ENCODE measurements at regions not wholly inside any gene's neighbourhood (a gene's known extent, or its start where the extent isn't known, plus 50 kb on each side); places are given as distances from the start of the nearest gene placed in this dataset.
A peak's percentile ranks its signal among the peaks of the same experiment; 100 is the strongest.

- Mint-ChIP-seq H3K4me1 (ENCODE audit: unreplicated experiment) (peaks cover 4% of the 10 kb centered on the region), H3K9me3 (peaks cover 5% of the 10 kb centered on the region), H3K27ac (no peak overlapping the region), H3K4me3 (no peak overlapping the region), H3K36me3 (no peaks in the 10 kb centered on the region), H3K27me3 (no peaks in the 10 kb centered on the region)
- TF ChIP-seq CTCF (conservative IDR thresholded peaks at IDR 0.05), result no peak
- DNase-seq (ENCODE audit: extremely low spot score, unreplicated experiment), result no peak
Measured at GRCh38 chr6:4588163-4588562, 188.0 kb upstream of the CDYL start.

- no peaks in the 10 kb centered on the region for H3K27me3 Mint-ChIP-seq
- no peak overlapping the region for H3K4me3 Mint-ChIP-seq
- peaks cover 4% of the 10 kb centered on the region for H3K4me1 Mint-ChIP-seq (ENCODE audit: unreplicated experiment)
- no peak for DNase-seq (ENCODE audit: extremely low spot score, unreplicated experiment)
- TF ChIP-seq CTCF (conservative IDR thresholded peaks at IDR 0.05), result no peak
- peak overlapping the region; percentile 36 for H3K27ac Mint-ChIP-seq
- no peaks in the 10 kb centered on the region for H3K36me3 Mint-ChIP-seq
- peaks cover 5% of the 10 kb centered on the region for H3K9me3 Mint-ChIP-seq
Measured at GRCh38 chr6:4587171-4587570, 189.0 kb upstream of the CDYL start.

GRCh38 chr6:4586469-4586859 lies 189.7 kb upstream of the CDYL start:
- H3K27me3 Mint-ChIP-seq, result no peaks in the 10 kb centered on the region
- TF ChIP-seq CTCF (conservative IDR thresholded peaks at IDR 0.05), result no peak
- DNase-seq (ENCODE audit: extremely low spot score, unreplicated experiment), result no peak
- peak overlapping the region; percentile 71 for H3K27ac Mint-ChIP-seq
- H3K9me3 Mint-ChIP-seq, result peaks cover 5% of the 10 kb centered on the region
- no peak overlapping the region for H3K4me3 Mint-ChIP-seq
- H3K4me1 Mint-ChIP-seq (ENCODE audit: unreplicated experiment), result peaks cover 4% of the 10 kb centered on the region
- H3K36me3 Mint-ChIP-seq, result no peaks in the 10 kb centered on the region

GRCh38 chr6:4585682-4586468 lies 190.3 kb upstream of the CDYL start:
- no peak for DNase-seq (ENCODE audit: extremely low spot score, unreplicated experiment)
- Mint-ChIP-seq H3K4me1 (ENCODE audit: unreplicated experiment) (peaks cover 4% of the 10 kb centered on the region), H3K27ac (peak overlapping the region; percentile 71), H3K9me3 (peaks cover 5% of the 10 kb centered on the region), H3K27me3 (no peaks in the 10 kb centered on the region), H3K36me3 (no peaks in the 10 kb centered on the region), H3K4me3 (peak overlapping the region; percentile 18)
- TF ChIP-seq CTCF (conservative IDR thresholded peaks at IDR 0.05), result no peak

- no peak for TF ChIP-seq CTCF (conservative IDR thresholded peaks at IDR 0.05)
- Mint-ChIP-seq H3K4me3 (no peak overlapping the region), H3K36me3 (no peaks in the 10 kb centered on the region), H3K27me3 (no peaks in the 10 kb centered on the region), H3K9me3 (peaks cover 5% of the 10 kb centered on the region), H3K4me1 (ENCODE audit: unreplicated experiment) (peaks cover 4% of the 10 kb centered on the region), H3K27ac (no peak overlapping the region)
- no peak for DNase-seq (ENCODE audit: extremely low spot score, unreplicated experiment)
Measured at GRCh38 chr6:4584801-4585200, 191.4 kb upstream of the CDYL start.

All from type B pancreatic cell (in vitro differentiated cells).